HG03432 (cell line): ENCODE measurements at regions not wholly inside any gene's neighbourhood (a gene's known extent, or its start where the extent isn't known, plus 50 kb on each side); places are given as distances from the start of the nearest gene placed in this dataset.
"Not testable (repeated sequence)": the region's sequence is repeated elsewhere in the genome, so short reads cannot be mapped to it uniquely, and the experiment has no call there.

Experiments
- ATAC-seq: cut with Tn5 transposase; IDR thresholded peaks from one replicate; pipeline ENCODE4 v1.9.1; 2021; ENCODE audit warnings: mild to moderate bottlenecking, moderate library complexity; ENCODE audit not compliant: unreplicated experiment

DNA sequence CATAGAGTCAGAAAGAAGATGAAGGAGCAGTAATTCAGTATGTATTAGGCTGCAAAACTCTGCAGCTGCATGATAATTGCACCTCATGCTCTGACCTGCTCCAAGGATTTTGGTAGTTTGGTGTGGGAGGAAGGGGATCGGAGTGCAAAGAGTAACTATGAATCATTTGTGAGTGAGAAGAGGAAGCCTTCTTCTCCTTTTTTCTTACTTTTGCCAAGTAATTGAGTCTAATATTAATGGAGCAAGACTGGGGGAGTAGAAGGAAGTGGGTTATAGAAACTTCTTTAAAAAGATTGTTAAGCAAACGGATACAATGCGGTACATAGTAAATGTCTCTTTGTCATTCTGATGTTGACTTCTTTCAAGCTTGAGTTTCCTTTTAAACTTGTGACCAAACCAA, 276.5 kb downstream of the EDEM1 start:
- no peak for ATAC-seq

DNA sequence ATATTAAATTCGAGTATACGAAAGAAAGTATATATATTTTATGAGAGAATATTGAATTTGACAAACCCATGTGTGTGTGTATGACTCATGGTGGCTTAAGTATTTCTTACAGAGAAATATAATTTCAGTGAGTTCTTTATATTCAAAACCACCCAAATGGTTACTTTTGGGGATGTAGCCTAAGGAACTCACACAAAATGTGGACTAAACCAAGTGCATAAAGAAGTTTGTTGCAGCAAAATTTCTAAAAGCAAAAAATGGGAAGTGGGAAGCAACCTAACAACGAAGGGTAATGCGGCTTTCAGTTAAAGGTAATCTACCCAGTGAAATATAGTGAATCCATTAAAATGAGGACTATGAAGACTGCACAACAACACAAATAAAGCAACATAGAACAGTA, 277.1 kb downstream of the EDEM1 start:
- ATAC-seq, result no peak

DNA sequence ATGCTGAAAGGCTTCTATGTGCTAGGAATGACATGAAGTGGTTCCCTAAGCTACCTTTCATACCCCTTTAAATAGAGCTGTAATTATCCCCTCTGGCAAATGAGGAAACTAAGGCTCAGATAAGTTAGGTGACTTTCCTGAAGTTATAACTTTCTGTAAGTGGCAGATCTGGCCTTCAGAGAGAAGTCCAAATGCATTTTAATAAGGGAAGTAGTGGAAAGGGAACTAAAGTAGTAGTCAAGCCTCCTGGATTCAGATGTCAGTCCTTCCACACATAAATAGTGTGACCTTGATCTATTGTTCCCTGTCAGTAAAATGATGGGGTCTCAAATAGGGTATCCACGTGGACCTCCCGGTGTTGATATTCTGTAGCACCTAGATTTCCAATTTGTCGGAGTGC, 277.7 kb downstream of the EDEM1 start:
- no peak for ATAC-seq

DNA sequence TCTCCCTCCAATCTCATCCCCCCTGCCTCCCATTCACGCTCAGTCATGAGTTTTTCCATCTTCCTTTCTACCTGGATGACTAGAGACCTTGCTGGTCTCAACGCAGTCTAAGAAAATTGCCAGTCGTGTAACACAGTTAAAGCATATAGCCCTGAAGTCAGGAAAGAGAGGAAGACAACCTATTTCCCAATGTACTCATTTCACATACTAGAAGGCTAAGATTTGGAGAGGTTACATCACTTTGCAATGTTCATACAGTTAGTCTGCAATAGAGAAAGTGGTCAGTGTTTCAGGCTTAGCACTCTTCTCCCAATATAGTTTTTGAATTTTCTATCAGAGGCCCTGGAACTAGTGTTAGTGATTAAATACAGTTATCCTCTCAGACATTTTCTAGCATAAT, 278.6 kb downstream of the EDEM1 start:
- ATAC-seq, result no peak

DNA sequence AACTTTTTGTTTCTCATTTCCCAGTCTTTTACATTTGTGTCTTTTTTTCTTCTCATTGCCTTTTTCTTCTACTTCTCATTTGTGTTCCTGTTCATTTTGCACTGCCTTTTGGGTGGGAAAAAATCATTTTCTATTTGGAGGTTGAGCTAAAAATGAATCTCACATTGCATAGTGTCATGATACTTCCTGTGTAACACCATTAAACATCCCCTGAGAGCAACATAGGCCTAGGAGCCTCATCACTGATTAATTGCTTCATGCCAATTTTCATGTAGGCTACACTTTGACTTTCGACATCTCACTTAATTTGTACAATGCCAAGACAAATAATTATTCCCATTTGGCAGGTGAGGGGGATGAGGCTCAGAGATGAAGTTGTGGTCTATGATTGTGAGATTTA, 279.2 kb downstream of the EDEM1 start:
- no peak for ATAC-seq

DNA sequence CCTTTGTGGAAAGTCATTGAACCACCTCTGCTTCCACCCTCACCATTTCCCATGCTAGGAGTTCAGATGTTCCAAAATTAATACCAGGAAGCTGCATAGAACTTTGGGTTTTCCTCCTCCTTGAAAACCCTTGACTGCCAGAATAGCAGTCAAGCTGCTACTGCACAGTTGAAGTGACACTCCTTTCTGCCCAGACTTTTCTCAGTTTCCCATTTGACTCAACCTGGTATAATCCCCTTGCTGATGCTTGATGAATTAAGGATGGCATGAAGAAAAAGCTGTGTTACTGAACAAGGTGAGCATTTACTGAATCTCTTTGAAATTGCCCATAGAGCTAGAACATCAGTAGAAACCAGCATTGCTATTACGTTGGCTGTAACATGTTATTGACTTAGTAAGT, 286.0 kb downstream of the EDEM1 start:
- peak; percentile 60 for ATAC-seq

DNA sequence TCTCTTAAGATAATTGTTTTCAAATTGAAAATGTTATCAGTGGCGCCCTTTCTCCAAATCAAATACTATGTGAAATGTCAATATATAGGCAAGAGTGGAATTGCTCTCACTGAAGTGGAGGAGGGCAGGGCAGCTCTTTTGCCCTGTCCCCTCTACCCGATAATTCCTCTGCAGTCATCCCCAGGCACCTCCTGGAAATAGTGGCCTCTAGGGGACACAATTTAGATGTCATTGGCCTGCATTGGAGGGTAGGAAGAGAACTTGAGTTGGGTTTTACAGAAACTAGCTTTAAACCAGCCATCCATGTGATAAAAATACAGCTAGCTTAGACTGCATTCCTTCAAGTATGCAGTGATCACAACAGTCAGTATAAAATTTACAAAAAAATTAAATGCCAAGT, 288.9 kb downstream of the EDEM1 start:
- no peak for ATAC-seq

DNA sequence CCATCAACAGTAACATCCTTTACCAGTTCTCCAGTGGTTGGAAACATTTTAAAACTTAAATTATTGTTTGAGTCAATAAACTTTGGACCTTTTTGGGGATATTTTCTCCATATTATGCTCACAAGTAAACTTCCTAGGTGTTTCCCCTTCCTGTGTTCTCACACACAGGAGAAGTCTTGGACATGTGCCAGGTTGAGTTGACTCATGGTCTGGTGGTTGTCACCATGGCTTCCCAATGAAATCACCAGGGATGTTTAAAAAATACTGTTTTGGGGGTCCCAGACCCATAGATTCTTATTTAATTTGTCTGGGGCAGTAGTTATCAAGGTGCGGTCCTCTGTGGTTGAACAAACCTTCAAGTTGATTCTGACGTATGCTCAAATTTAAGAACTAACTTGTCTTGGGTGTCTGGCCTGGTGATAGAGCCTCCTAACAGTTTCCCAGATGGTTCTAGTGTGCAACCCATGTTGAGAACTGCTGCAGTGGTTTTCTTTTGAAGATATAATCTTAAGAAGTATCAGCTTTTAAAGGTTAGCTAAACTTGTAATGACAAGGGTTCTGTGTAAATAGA, 291.8 kb downstream of the EDEM1 start:
- peak; percentile 59 for ATAC-seq

DNA sequence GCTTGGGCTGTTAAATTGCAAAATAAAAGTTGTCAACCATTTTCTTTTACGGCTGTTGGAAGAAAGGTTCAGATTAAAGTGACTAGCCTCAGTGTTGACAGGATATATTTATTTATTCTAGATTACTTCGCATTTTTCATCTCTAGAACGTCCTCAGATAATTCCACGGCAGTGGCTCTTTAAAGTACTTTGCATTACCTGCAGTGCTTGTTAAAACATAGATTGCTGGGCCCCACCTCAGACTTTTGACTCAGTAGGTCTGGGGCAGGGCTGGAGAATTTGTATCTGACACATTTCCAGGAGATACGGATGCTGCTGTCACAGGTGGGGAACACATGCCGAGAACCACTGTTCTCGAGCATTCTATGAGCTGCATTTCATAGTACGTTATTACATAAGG, 292.7 kb downstream of the EDEM1 start:
- no peak for ATAC-seq

DNA sequence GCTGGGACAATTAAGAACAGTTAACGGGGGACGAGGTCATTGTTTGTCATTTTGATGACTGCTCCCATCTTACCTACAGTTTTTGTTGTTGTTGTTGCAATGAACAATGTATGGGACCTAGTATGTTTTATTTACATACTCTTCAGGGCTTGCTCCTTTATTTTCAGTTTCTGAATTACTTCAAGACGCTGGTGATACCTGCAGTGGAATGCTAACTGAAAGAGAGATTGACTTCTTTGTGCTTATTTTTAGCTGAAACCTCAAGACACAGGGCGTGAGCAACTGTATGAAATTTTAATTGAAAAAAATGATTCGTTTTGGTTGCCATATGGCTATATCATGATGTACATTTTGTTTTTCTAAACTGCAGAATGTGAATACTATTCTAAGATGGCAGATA, 297.9 kb downstream of the EDEM1 start:
- peak; percentile 50 for ATAC-seq

DNA sequence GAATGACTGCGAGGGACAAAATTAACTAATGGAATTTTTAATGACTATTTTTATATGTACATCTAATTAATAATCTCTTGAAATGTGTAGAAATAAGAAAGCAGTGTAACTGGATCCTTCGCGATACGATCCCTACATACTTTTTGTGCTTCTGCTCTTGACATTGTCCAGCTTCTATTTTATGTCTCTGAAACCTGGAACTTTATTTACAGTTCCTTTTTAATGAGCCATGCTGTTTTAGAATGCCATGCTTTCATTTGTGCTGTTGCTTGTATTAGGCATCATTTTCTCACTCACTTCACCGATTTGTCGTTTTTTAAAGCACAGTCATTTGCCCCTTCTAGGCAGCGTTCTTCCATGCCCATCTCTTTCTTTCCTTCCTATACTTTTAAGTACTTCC, 301.3 kb downstream of the EDEM1 start:
- no peak for ATAC-seq

DNA sequence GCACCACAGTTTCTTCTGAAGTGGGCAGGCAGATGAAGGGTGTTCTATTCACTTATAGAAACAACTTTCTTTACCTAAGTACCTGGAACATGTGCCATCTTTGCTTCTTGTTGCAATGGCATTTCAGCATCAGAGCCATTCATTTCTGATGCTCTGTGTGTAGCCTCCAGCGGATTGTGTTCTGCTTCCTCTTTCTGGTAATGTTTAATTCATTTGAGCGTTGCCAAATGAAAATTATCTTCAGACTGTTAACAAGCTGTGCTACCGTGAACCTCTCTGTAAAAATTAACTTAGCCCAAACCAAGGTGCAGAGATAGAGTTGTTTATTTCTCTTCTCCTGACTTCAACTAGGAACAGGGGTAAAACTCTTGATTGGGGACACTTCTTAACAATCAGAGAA, 302.0 kb downstream of the EDEM1 start:
- ATAC-seq, result peak; percentile 51

DNA sequence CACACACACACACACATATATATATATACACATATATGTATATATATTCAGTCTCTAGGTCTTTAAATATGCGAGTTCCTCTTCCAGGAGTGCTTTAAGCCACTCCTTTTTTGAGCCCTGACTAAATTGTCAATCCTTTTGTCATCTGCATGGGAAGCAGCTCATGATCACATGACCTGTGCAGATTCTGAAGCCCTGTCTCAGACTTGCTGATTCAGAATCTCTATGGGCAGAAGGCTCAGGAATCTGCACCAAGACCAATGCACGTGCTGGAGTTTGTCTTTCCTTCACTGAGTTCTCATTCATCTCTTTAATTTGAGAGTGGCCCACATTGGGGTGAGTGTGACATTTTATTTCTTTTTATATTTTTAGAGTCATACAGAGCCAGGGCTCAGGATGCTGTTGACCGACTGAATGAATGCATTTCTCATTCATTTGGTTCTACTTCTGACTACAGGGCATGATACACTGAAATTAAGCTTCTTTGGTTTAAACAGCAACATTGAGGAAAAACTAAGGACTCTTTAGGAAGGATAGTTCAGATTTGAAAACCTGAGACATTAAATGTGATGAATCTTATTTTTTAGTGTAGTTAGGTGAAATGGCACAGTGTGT, 307.5 kb downstream of the EDEM1 start:
- ATAC-seq, result no peak

DNA sequence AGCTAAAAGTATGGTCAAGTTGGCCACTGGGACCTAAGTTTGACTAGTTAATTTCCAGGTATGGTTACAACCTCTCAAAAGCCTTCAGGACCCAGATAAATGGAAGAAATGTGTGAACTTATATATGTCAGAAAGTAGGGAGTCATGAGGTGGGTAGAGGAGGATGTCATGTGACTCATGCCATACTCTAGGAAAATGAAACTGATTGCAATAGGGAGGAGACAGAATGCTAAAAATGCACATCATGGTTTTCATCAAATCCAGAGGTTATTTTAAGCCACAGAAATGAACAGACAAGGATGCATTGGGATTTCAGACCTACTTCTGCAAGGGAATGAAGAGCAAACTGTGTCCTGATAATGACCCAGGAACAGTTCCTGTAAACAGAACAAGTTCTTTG, 310.0 kb downstream of the EDEM1 start:
- ATAC-seq, result no peak

DNA sequence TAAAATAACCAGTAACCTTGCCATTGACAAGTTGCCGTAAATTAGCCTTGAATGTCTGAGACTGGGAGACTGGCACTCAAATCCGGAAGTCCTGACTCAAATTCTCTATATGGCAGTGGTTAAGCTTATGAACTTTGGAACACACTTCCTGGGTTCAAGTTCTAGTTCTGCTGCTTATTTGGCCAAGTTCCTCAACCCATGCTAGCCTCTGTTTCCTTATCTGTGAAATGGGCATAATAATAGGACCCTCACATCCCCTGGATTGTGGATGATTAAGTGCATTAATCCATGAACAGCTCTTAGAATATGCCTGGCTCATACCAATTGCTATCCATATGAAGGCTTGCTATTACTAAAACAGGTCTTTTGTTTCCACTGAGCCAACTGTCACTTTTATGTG, 311.5 kb downstream of the EDEM1 start:
- peak; percentile 41 for ATAC-seq

DNA sequence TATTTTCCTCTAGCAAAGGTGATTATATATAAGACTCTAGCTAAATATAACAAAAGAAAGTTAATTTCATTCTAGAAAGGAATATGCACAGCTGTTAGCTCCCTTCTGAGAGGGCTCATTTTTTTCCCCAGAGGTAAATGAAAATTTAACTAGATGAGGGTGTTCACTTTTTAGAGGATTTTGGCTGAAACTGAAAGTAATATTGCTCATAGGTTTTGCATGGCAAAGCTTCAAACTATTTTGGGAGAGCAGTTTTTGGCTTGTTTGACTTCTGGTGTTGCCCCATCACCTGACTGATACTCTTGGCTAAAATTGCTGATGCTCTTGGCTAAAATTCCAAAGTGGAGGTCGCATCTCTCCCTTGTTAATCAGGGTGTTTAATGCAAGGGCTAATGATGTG, 311.9 kb downstream of the EDEM1 start:
- peak; percentile 91 for ATAC-seq

DNA sequence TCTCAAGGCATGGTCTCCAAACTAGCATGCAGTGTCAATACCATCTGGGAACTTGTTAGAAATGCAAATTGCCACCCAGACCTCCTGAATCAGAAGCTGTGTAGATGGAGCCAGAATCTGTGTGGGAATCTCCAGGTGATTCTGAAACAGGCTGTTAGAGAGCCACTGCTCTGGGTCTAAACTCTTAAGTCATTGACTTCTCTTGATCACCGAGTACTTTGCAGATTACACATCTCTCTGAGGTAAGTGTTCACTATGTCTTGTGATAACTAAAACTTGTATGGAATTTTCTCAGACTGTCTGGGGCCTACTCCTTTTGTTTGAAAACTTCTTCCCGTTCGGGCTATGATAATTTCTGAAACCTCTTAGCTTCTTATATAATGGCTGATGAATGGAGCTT, 315.6 kb downstream of the EDEM1 start:
- no peak for ATAC-seq

DNA sequence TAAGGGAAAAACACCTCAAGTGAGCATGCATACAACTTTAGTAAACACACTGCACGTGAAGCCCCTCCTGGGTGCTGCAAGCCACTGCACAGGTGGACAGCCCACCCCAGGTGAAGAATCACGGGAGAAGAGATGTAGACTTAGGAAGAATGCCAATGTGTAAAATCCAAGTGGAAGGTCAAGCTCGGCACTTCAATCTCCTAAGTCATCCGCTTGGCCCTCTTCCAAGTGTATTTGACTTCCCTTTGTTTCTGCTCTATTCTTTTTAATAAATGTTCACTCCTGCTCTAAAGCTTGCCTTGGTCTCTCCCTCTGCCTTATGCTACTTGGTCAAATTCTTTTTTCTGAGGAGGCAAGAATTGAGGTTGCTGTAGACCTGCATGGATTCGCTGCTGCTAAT, 316.6 kb downstream of the EDEM1 start:
- no peak for ATAC-seq

DNA sequence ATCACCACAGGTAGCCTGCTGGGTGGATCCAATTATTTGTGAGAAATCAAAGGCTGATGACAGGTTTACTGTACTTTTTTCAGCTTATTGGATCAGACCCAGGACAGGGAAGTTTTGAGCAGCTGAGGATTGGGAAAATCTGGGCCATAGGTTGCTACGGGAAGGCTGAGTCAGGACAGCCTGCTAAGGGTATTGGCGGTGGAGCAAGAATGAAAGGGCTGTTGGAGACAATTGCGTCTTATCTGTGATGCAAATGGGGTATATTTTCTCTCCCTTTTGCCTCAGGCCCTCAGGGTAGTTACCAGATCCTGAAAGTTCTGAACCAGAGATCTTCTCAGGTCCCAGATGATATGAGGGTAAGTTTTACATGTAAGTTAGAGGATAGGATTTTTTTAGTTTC, 317.7 kb downstream of the EDEM1 start:
- no peak for ATAC-seq

DNA sequence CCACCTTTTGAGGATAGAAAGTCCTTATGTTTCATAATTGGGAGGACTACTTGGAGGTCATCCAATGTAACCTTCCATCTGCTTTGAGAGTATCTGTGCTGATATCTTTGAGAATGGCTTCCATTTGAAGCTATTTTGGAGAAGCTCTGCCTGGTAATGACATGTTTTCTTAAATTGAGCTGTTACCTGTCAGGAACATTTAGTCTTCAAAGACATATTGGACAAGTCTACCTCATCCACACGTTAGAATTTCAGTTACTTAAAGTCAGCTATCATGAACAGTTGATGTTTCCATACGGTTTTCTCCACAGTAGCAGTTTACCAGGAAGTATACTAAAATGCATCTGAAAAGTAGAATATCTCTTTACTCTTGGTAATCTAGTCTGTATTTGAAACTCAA, 318.5 kb downstream of the EDEM1 start:
- no peak for ATAC-seq

DNA sequence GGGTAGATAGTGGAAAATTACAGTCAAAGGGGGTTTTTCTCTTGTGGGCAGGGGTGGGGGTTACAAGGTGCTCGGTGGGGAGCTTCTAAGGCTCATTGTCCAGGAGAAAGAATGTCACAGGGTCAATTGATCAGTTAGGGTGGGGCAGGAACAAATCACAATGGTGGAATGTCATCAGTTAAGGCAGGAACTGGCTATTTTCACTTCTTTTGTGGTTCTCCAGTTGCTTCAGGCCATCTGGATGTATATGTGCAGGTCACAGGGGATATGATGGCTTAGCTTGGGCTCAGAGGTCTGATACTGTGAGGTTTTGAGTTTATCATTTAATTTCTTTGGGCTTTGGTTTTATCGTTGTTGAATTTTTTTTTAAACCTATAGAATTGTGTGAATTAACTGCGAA, 321.4 kb downstream of the EDEM1 start:
- not testable (repeated sequence) for ATAC-seq

DNA sequence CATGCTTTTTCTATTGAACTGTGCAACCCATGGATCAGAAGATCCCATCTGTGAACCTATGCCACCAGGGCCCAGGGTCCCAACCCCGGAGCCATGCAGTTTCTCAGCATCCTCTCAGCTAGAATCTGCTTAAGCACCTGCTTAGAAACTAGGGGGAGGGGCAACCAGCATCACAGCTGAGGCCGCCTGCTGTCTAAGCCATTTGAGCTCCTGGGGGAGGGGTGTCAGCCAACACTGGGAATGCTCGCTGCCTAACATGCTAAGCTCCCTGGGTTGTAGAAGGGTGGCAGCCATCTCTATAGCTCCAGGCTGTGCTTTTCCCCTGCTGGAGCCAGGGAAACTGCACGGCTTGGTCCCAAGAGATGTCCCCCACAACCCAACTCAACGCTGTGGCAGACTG, 322.8 kb downstream of the EDEM1 start:
- no peak for ATAC-seq

DNA sequence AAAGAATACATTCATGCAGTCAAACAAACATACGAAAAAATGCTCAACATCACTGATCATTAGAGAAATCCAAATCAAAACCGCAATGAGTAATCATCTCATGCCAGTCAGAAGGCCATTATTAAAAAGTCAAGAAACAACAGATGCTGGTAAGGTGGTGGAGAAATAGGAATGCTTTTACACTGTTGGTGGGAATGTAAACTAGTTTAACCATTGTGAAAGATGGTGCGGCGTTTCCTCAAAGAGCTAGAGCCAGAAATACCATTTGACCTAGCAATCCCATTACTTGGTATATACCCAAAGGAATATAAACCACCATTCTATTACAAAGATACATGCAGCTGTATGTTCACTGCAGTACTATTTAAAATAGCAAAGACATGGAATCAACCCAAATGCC, 330.4 kb downstream of the EDEM1 start:
- ATAC-seq, result no peak
